ENCODE measurements at regions not wholly inside any gene's neighbourhood (a gene's known extent, or its start where the extent isn't known, plus 50 kb on each side); places are given as distances from the start of the nearest gene placed in this dataset.

- no peak overlapping the region for H3K23ac ChIP-seq (ENCODE audit: low read depth, low read length)
- TF ChIP-seq POLR2A (IDR thresholded peaks at IDR 0.05; ENCODE audit: low read depth, low read length) (no peak), ELK1 (IDR thresholded peaks at IDR 0.05; ENCODE audit: borderline replicate concordance, low read depth, low read length) (no peak), BHLHE40 (IDR thresholded peaks at IDR 0.05; ENCODE audit: low read depth, low read length) (no peak), MAZ (IDR thresholded peaks at IDR 0.05; ENCODE audit: borderline replicate concordance, low read depth, low read length) (no peak), CEBPB (IDR thresholded peaks at IDR 0.05; ENCODE audit: low read depth, low read length) (no peak), RFX5 (IDR thresholded peaks at IDR 0.05; ENCODE audit: low read depth, low read length) (no peak), CTCF (conservative IDR thresholded peaks at IDR 0.05; ENCODE audit: low read depth, low read length) (no peak), FOS (IDR thresholded peaks at IDR 0.05; ENCODE audit: low read depth, low read length) (no peak), USF2 (IDR thresholded peaks at IDR 0.05; ENCODE audit: low read depth, low read length) (no peak), RCOR1 (IDR thresholded peaks at IDR 0.05; ENCODE audit: insufficient replicate concordance, low read length) (no peak), NFE2L2 (IDR thresholded peaks at IDR 0.05; ENCODE audit: low read depth, low read length) (no peak), SMC3 (IDR thresholded peaks at IDR 0.05; ENCODE audit: low read depth, low read length) (no peak), MAFK (IDR thresholded peaks at IDR 0.05; ENCODE audit: low read depth, low read length) (no peak), MXI1 (IDR thresholded peaks at IDR 0.05; ENCODE audit: borderline replicate concordance, low read depth, low read length) (no peak), CHD1 (IDR thresholded peaks at IDR 0.05; ENCODE audit: low read depth, low read length) (no peak), RAD21 (IDR thresholded peaks at IDR 0.05; ENCODE audit: low read length) (no peak)
- no peak overlapping the region for H2BK120ac ChIP-seq (ENCODE audit: low read depth, low read length)
- no peaks in the 10 kb centered on the region for H3K4me1 ChIP-seq (ENCODE audit: control insufficient read depth, insufficient read depth, low read length)
- ATAC-seq (ENCODE audit: low read depth) = no peak
- no peaks in the 10 kb centered on the region for H3K27me3 ChIP-seq (ENCODE audit: control insufficient read depth, insufficient read depth, low read length)
- H4K20me1 ChIP-seq (ENCODE audit: insufficient read depth, low read length) = no peaks in the 10 kb centered on the region
- ChIA-PET CTCF (no interaction called here), POLR2A (ENCODE audit: unreplicated experiment) (no interaction called here)
- H3K4me3 ChIP-seq (ENCODE audit: insufficient read depth, low read depth, low read length) = no peak overlapping the region
- H3K9ac ChIP-seq (ENCODE audit: low read depth, low read length) = no peak overlapping the region
- no TSS peak for BruUV-seq (replicated peaks)
- no peak overlapping the region for H3K18ac ChIP-seq (ENCODE audit: low read depth, low read length)
- no peak for DNase-seq
- no peak overlapping the region for H3K56ac ChIP-seq (ENCODE audit: extremely low read depth, insufficient read depth, low read length)
- H3K9me1 ChIP-seq (ENCODE audit: insufficient read depth, low read length) = no peaks in the 10 kb centered on the region
- intact Hi-C loops (cut with micrococcal nuclease) (no loop called here), in situ Hi-C loops (cut with MboI; ENCODE audit: low sequenced_read_pairs) (no loop called here), dilution Hi-C loops (cut with HindIII; ENCODE audit: low sequenced_read_pairs, unreplicated experiment) (no loop called here)
- H4K91ac ChIP-seq (ENCODE audit: insufficient read depth, low read depth, low read length) = no peak overlapping the region
- H2BK20ac ChIP-seq (ENCODE audit: low read depth, low read length) = no peak overlapping the region
- H3K4me2 ChIP-seq (ENCODE audit: low read depth, low read length) = no peak overlapping the region
- H3K79me1 ChIP-seq (ENCODE audit: low read depth in 1 of 2, low read length in 2 of 2) = no peaks in the 10 kb centered on the region
- no peak overlapping the region for H3K14ac ChIP-seq (replicated peaks; ENCODE audit: low read depth, low read length)
- no peak overlapping the region for H3K27ac ChIP-seq (ENCODE audit: insufficient read depth, low read length)
- no peaks in the 10 kb centered on the region for H3K36me3 ChIP-seq (ENCODE audit: control insufficient read depth, insufficient read depth, low read length)
- H3K9me3 ChIP-seq (ENCODE audit: control insufficient read depth, insufficient read depth, low read length) = peaks cover 14% of the 10 kb centered on the region
- H4K5ac ChIP-seq (ENCODE audit: low read depth, low read length) = no peak overlapping the region
- H2BK5ac ChIP-seq (ENCODE audit: low read depth, low read length, poor library complexity, severe bottlenecking) = no peak overlapping the region
- H2AK9ac ChIP-seq (replicated peaks; ENCODE audit: low read depth, low read length, poor library complexity) = no peak overlapping the region
- H4K8ac ChIP-seq (ENCODE audit: low read depth in 2 of 2, low read length in 2 of 2) = no peak overlapping the region
- no peak overlapping the region for H2AK5ac ChIP-seq (ENCODE audit: low read depth, low read length)
- no peak overlapping the region for H2BK15ac ChIP-seq (ENCODE audit: low read depth, low read length)
- no peak overlapping the region for H3K4ac ChIP-seq (ENCODE audit: low read depth, low read length)
- WGBS, 2 experiments (ENCODE audit: extremely low coverage in 2 of 2, insufficient read length in 1 of 2) = no CpG with 5 or more reads among the region's 12 CpGs
- H2AFZ ChIP-seq (replicated peaks; ENCODE audit: low read length, poor library complexity) = no peak overlapping the region
These were observed 381.0 kb upstream of the RGMA start for GRCh38 chr15:93469994-93470393.
